ENCODE measurements at regions not wholly inside any gene's neighbourhood (a gene's known extent, or its start where the extent isn't known, plus 50 kb on each side); places are given as distances from the start of the nearest gene placed in this dataset.

DNA sequence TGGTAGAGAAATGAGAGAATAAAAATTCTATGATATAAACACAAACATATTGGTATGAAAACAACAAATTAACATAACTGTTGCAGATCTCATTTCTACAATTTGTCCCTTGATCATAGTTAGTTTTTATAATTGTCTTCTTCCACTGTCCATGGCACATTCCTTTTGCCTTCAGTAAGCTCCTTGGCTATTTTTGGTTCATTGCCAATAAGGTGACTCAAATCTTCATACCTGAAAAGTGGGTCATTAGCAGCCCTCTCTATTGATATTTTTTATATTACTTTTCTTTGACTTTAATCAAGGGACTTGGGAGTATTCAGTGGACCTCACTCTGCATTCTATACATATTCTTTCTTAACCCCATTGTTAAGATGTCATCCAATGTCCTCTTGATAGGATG lies 552.9 kb downstream of the TDRD15 start:
- Histone ChIP-seq H3K27ac (no peak overlapping the region), H2AFZ (no peak overlapping the region), H3K36me3 (ENCODE audit: control insufficient read depth, insufficient read depth, low read length) (no peaks in the 10 kb centered on the region), H3K9ac (no peak overlapping the region), H3K9me3 (ENCODE audit: control insufficient read depth, low read length) (peaks cover under 1% of the 10 kb centered on the region), H3K79me2 (no peaks in the 10 kb centered on the region), H3K27me3 (ENCODE audit: control insufficient read depth, insufficient read depth, low read length) (no peaks in the 10 kb centered on the region), H3K4me3 (ENCODE audit: low read depth, low read length) (no peak overlapping the region), H3K4me2 (ENCODE audit: low read length) (no peak overlapping the region), H3K4me1 (no peaks in the 10 kb centered on the region)
- TF ChIP-seq, protein P1, sequence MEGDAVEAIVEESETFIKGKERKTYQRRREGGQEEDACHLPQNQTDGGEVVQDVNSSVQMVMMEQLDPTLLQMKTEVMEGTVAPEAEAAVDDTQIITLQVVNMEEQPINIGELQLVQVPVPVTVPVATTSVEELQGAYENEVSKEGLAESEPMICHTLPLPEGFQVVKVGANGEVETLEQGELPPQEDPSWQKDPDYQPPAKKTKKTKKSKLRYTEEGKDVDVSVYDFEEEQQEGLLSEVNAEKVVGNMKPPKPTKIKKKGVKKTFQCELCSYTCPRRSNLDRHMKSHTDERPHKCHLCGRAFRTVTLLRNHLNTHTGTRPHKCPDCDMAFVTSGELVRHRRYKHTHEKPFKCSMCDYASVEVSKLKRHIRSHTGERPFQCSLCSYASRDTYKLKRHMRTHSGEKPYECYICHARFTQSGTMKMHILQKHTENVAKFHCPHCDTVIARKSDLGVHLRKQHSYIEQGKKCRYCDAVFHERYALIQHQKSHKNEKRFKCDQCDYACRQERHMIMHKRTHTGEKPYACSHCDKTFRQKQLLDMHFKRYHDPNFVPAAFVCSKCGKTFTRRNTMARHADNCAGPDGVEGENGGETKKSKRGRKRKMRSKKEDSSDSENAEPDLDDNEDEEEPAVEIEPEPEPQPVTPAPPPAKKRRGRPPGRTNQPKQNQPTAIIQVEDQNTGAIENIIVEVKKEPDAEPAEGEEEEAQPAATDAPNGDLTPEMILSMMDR (IDR thresholded peaks at IDR 0.05), result no peak

DNA sequence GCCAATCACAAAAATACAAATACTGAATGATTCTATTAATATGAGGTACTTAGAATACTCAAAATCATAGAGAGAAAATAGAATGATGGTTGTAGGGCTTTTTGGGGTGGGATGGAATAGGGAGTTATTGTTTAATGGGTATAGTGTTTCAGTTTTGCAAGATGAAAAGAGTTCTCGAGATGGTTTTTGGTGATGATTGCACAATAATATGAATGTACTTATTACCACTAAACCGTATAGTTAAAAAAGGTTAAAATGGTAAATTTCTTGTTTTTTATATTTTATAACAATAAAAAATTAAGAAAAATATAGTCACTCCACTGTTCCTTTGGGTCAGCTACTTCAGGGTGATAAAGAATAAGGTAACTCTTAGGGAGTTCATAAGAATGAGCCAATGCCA lies 560.1 kb downstream of the TDRD15 start:
- H2AFZ ChIP-seq, result no peak overlapping the region
- H3K4me2 ChIP-seq (ENCODE audit: low read length), result no peak overlapping the region
- H3K27ac ChIP-seq, result no peak overlapping the region
- TF ChIP-seq, protein P1 (IDR thresholded peaks at IDR 0.05), result no peak
- no peak overlapping the region for H3K4me3 ChIP-seq (ENCODE audit: low read depth, low read length)
- no peak overlapping the region for H3K9ac ChIP-seq
- H3K27me3 ChIP-seq (ENCODE audit: control insufficient read depth, insufficient read depth, low read length), result no peaks in the 10 kb centered on the region
- no peaks in the 10 kb centered on the region for H3K4me1 ChIP-seq
- no peaks in the 10 kb centered on the region for H3K36me3 ChIP-seq (ENCODE audit: control insufficient read depth, insufficient read depth, low read length)
- H3K9me3 ChIP-seq (ENCODE audit: control insufficient read depth, low read length), result peaks cover 3% of the 10 kb centered on the region
- H3K79me2 ChIP-seq, result no peaks in the 10 kb centered on the region

DNA sequence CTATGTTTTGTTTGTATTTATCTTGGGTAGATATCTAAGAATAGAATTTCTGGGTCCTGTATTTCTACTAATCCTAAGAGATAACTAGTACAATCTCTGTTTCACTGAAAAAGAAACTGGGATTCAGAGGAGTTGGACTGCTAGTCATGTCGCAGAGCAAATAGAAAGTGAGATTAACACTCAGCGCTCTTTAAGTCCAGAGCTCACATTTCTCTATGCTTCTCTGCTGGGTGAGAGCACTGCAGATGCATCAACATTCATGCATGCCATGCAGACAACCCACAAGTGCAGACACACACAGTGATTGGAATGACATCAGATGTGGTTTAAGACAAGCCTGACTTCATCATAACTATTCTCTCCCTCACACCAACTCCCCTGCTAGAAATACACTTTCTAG lies 563.8 kb downstream of the TDRD15 start:
- no peak overlapping the region for H3K4me2 ChIP-seq (ENCODE audit: low read length)
- no peak overlapping the region for H3K4me3 ChIP-seq (ENCODE audit: low read depth, low read length)
- H3K27me3 ChIP-seq (ENCODE audit: control insufficient read depth, insufficient read depth, low read length), result no peaks in the 10 kb centered on the region
- H3K9me3 ChIP-seq (ENCODE audit: control insufficient read depth, low read length), result no peaks in the 10 kb centered on the region
- no peaks in the 10 kb centered on the region for H3K36me3 ChIP-seq (ENCODE audit: control insufficient read depth, insufficient read depth, low read length)
- TF ChIP-seq, protein P1 (IDR thresholded peaks at IDR 0.05), result no peak
- H3K79me2 ChIP-seq, result no peaks in the 10 kb centered on the region
- no peaks in the 10 kb centered on the region for H3K4me1 ChIP-seq
- no peak overlapping the region for H2AFZ ChIP-seq
- H3K9ac ChIP-seq, result no peak overlapping the region
- no peak overlapping the region for H3K27ac ChIP-seq

DNA sequence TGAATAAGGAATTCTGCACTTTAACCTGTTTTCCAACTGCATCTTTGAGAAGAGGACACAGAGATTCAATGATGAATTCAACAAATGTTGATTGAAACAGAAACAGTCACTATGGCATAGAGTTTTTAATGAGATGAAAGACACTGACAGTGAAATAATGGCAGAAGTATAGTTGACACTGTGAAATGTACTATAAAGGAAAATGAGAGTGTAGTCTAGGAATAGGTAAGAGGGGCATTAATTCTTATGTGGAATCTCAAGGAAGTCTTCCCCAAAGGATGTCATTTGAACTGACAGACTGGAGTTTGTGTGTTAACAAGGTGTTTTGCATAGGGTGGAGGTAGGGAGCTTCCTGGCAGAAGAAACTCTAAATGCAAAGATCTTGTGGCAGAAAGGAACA lies 566.2 kb downstream of the TDRD15 start:
- TF ChIP-seq, protein P1 (IDR thresholded peaks at IDR 0.05), result no peak
- Histone ChIP-seq H3K27ac (no peak overlapping the region), H2AFZ (no peak overlapping the region), H3K79me2 (no peaks in the 10 kb centered on the region), H3K4me1 (no peaks in the 10 kb centered on the region), H3K4me3 (ENCODE audit: low read depth, low read length) (no peak overlapping the region), H3K27me3 (ENCODE audit: control insufficient read depth, insufficient read depth, low read length) (no peaks in the 10 kb centered on the region), H3K4me2 (ENCODE audit: low read length) (no peak overlapping the region), H3K9ac (no peak overlapping the region), H3K9me3 (ENCODE audit: control insufficient read depth, low read length) (no peaks in the 10 kb centered on the region), H3K36me3 (ENCODE audit: control insufficient read depth, insufficient read depth, low read length) (no peaks in the 10 kb centered on the region)

DNA sequence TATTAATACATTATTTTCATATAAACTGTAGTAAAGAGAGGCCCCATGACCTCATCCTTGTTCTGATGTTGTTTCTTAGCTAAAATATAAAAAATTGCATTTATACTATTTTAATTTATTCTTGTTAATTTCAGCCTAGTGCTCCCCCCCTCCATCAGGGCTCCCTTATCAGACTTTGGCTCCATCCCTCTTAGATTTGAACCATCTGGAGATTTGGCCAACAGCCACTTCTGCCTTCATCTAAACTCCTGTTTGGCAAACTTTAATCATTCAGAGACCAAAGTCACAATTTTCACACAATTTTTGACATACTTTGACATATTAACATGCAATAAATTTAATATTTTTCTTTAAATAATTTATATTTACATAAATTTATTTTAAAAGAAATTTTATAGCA lies 569.3 kb downstream of the TDRD15 start:
- Histone ChIP-seq H3K4me3 (ENCODE audit: low read depth, low read length) (no peak overlapping the region), H2AFZ (no peak overlapping the region), H3K4me1 (no peaks in the 10 kb centered on the region), H3K27ac (no peak overlapping the region), H3K36me3 (ENCODE audit: control insufficient read depth, insufficient read depth, low read length) (no peaks in the 10 kb centered on the region), H3K4me2 (ENCODE audit: low read length) (no peak overlapping the region), H3K79me2 (no peaks in the 10 kb centered on the region), H3K27me3 (ENCODE audit: control insufficient read depth, insufficient read depth, low read length) (no peaks in the 10 kb centered on the region), H3K9me3 (ENCODE audit: control insufficient read depth, low read length) (no peaks in the 10 kb centered on the region), H3K9ac (no peak overlapping the region)
- TF ChIP-seq, protein P1 (IDR thresholded peaks at IDR 0.05), result no peak

Measured in parathyroid adenoma (tissue), 2 donors.